Astrocyte of the spinal cord (primary cell): ENCODE measurements at regions not wholly inside any gene's neighbourhood (a gene's known extent, or its start where the extent isn't known, plus 50 kb on each side); places are given as distances from the start of the nearest gene placed in this dataset.
A peak's percentile ranks its signal among the peaks of the same experiment; 100 is the strongest.

ENCODE experiments used
- DNase-seq: peaks from one replicate; pipeline ENCODE4 v3.0.0; 2011; ENCODE audit warnings: low read depth, low spot score
- H3K4me3 ChIP-seq: 2 replicates; pipeline ENCODE4 v1.5.1; 2011; ENCODE audit warnings: low read depth, mild to moderate bottlenecking, low read length, moderate library complexity
- CTCF ChIP-seq: IDR thresholded peaks from 2 replicates; pipeline ENCODE4 v1.5.1; 2012; ENCODE audit warnings: low read depth, mild to moderate bottlenecking, low read length, inconsistent platforms
- in situ Hi-C: cut with HindIII; loops from 2 replicates; pipeline ENCODE4 v1.10.0; 2017; ENCODE audit warnings: low sequenced_read_pairs

DNA sequence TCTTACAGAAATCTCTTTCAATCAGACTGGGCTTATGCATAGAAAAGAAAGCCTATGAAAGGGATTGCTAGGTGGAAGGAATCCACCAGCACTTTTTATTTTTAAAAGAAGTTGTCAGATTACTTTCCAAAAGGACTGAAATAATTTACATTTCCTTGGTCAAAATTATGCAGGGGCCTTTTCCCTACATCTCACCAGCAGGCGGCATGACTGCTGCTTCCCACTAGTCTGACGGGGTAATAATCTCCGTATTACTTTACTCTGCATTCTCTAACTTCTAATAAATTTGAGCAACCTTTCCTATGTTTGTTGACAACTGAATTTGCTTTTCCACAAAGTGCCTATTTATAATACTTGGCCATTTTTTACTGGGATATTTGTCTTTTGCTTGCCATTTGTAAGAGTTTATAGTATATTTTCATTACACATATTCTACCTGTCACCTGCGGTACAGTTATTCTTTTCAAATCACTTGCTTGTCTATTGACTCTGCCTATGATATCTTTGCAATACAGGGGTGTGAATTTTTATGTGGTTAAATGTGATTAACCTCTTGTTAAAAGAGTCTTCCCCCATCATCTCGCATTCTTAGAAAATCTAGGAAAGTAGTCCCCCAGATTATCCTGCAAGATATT is 51.9 kb upstream of the USP47 start:
- TF ChIP-seq CTCF = peak; percentile 70
- H3K4me3 ChIP-seq = no peak overlapping the region
- peak; percentile 19 for DNase-seq
- in situ Hi-C loops = no loop called here

- DNase-seq = no peak
- no peak for TF ChIP-seq CTCF
- in situ Hi-C loops = no loop called here
These were observed 53.6 kb upstream of the USP47 start for GRCh38 chr11:11788063-11788710.

GRCh38 chr11:11787305-11788062 is 54.3 kb upstream of the USP47 start:
- peak; percentile 71 for DNase-seq
- in situ Hi-C loops = no loop called here
- TF ChIP-seq CTCF = peak; percentile 75
- no peak overlapping the region for H3K4me3 ChIP-seq

More at GRCh38 chr11:11788063-11788710, 53.6 kb upstream of the USP47 start:
- H3K4me3 ChIP-seq = no peak overlapping the region

GRCh38 chr11:11786771-11787170 is 55.0 kb upstream of the USP47 start:
- no peak overlapping the region for H3K4me3 ChIP-seq
- peak; percentile 64 for TF ChIP-seq CTCF
- DNase-seq = peak; percentile 28
- in situ Hi-C loops = no loop called here

DNA sequence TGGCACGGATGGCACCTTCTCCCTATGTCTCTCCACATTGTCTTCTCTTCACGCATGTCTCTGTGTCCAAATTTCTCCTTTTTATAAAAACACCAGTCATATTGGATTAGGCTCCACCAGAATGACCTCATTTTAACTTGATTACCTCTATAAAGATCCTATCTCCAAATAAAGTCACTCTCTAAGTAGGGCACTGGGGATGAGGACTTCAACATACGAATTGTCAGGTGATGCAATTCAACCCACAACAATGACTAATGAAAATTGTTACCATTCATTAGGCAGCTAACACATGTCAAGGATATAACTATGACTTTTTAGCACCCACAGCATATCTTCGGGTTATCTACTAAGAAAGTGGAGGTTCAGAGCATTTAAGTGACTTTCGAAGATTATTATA is 55.5 kb upstream of the USP47 start:
- TF ChIP-seq CTCF = no peak
- in situ Hi-C loops = no loop called here
- DNase-seq = no peak
- no peak overlapping the region for H3K4me3 ChIP-seq

DNA sequence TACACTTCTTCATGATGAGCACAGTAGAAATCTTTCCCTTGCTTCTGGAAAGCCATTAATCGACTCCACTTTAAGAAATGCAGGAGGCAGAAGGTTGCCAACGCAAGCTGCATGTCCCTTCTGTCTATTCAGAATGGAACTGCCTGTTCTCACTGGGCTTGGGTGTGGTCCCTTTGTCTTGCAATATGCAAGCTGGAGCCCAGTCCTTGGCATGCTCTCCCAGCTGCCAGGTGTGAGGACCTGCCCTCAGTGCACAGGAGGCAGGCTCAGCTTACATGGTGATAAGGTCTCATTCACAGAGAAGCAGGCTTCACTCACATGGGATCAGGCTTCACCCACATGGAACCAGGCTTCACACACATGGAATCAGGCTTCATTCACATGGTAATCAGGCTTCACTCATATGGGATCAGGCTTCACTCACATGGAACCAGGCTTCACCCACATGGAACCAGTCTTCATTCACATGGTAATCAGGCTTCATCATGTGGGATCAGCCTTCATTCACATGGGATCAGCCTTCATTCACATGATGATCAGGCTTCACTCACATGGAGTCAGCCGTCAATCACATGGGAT is 59.2 kb upstream of the USP47 start:
- DNase-seq = no peak
- no peak for TF ChIP-seq CTCF
- in situ Hi-C loops = no loop called here
- H3K4me3 ChIP-seq = no peak overlapping the region
